DND-41 (cell line): ENCODE measurements at regions not wholly inside any gene's neighbourhood (a gene's known extent, or its start where the extent isn't known, plus 50 kb on each side); places are given as distances from the start of the nearest gene placed in this dataset.

Source experiments
- ATAC-seq: fragments of 200-7000 bp; cut with Tn5 transposase; 3 replicates; pipeline ENCODE4 v1.9.1; 2021; ENCODE audit warnings: low read depth; ENCODE audit not compliant: insufficient read depth
- DNase-seq: peaks from one replicate; pipeline ENCODE4 v3.0.0-alpha.2; 2020
- H2AFZ ChIP-seq: 2 replicates; pipeline ENCODE4 v1.6.0; 2012; ENCODE audit warnings: low read depth, low read length
- H3K27ac ChIP-seq: 2 replicates; pipeline ENCODE4 v1.5.1; 2012; ENCODE audit warnings: low read length, inconsistent platforms
- H3K27me3 ChIP-seq: fragments of 200-600 bp; sonication (generic); 2 replicates; pipeline ENCODE4 v1.6.0; 2012; ENCODE audit warnings: low read length, mild to moderate bottlenecking, inconsistent platforms; ENCODE audit not compliant: insufficient read depth, poor library complexity
- H3K36me3 ChIP-seq: 2 replicates; pipeline ENCODE4 v1.5.1; 2012; ENCODE audit warnings: low read length, inconsistent platforms; ENCODE audit not compliant: insufficient read depth
- H3K4me1 ChIP-seq: 2 replicates; pipeline ENCODE4 v1.5.1; 2012; ENCODE audit warnings: mild to moderate bottlenecking, low read length; ENCODE audit not compliant: insufficient read depth
- H3K4me2 ChIP-seq: 2 replicates; pipeline ENCODE4 v1.6.0; 2012; ENCODE audit warnings: mild to moderate bottlenecking, moderate library complexity, low read length, inconsistent platforms; ENCODE audit not compliant: insufficient read depth
- H3K4me3 ChIP-seq, 2 experiments: fragments of 200-600 bp in 1 of 2; shearing (Covaris generic) in 1 of 2; 2 replicates each; pipeline ENCODE4 v1.5.1; 2012 to 2016; ENCODE audit warnings: inconsistent platforms in 2 of 2, low read length in 2 of 2, mild to moderate bottlenecking in 2 of 2, low read depth in 1 of 2, moderate library complexity in 1 of 2
- H3K79me2 ChIP-seq: 2 replicates; pipeline ENCODE4 v1.6.0; 2012; ENCODE audit warnings: low read length, inconsistent platforms; ENCODE audit not compliant: insufficient read depth
- H3K9ac ChIP-seq: 2 replicates; pipeline ENCODE4 v1.6.0; 2012; ENCODE audit warnings: low read depth, mild to moderate bottlenecking, inconsistent platforms, low read length, moderate library complexity
- H3K9me3 ChIP-seq: 2 replicates; pipeline ENCODE4 v1.5.1; 2012; ENCODE audit warnings: low read length, moderate library complexity, mild to moderate bottlenecking, inconsistent platforms; ENCODE audit not compliant: insufficient read depth, severe bottlenecking
- H4K20me1 ChIP-seq: 2 replicates; pipeline ENCODE4 v1.6.0; 2012; ENCODE audit warnings: low read length; ENCODE audit not compliant: insufficient read depth
- EZH2 ChIP-seq: IDR thresholded peaks from 3 replicates; pipeline ENCODE4 v1.6.1; 2012; ENCODE audit warnings: borderline replicate concordance, low read depth, mild to moderate bottlenecking, moderate library complexity, low read length, inconsistent platforms; ENCODE audit not compliant: severe bottlenecking
- TF ChIP-seq, protein P1 (sequence below): IDR thresholded peaks from 2 replicates; pipeline ENCODE4 v1.5.1; 2012; ENCODE audit warnings: borderline replicate concordance, low read length, moderate library complexity, mild to moderate bottlenecking; ENCODE audit not compliant: poor library complexity, severe bottlenecking; ENCODE audit errors: extremely low read depth

DNA sequence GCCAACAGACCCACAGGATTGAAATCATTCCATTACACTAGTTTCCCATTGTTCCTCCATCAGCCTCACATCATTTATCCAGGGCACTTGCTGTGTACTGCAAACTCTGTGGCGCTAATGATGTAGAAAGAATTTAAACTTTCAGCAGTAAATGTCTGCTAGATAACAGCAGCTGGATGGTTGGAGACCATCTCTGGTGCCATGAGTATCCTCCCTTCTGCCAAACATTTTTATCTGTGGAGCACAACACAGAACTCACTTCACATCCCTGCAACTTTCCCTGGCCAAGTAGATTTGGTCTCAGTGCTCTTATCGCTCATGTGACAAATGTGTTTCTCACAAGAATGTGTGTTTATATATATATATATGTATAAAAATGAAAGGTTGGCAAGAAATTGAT lies 481.9 kb downstream of the FGF9 start:
- ATAC-seq: no peak
- no peak overlapping the region for H3K9ac ChIP-seq
- H3K36me3 ChIP-seq: no peaks in the 10 kb centered on the region
- H3K4me1 ChIP-seq: no peaks in the 10 kb centered on the region
- no peak overlapping the region for H3K4me2 ChIP-seq
- no peak overlapping the region for H3K4me3 ChIP-seq
- no peak overlapping the region for H3K27ac ChIP-seq
- peaks cover 3% of the 10 kb centered on the region for H3K27me3 ChIP-seq
- no peak for DNase-seq
- H4K20me1 ChIP-seq: no peaks in the 10 kb centered on the region; the same call in 1 of the 2 replicates
- H3K79me2 ChIP-seq: no peaks in the 10 kb centered on the region
- TF ChIP-seq EZH2: no peak
- TF ChIP-seq, protein P1, sequence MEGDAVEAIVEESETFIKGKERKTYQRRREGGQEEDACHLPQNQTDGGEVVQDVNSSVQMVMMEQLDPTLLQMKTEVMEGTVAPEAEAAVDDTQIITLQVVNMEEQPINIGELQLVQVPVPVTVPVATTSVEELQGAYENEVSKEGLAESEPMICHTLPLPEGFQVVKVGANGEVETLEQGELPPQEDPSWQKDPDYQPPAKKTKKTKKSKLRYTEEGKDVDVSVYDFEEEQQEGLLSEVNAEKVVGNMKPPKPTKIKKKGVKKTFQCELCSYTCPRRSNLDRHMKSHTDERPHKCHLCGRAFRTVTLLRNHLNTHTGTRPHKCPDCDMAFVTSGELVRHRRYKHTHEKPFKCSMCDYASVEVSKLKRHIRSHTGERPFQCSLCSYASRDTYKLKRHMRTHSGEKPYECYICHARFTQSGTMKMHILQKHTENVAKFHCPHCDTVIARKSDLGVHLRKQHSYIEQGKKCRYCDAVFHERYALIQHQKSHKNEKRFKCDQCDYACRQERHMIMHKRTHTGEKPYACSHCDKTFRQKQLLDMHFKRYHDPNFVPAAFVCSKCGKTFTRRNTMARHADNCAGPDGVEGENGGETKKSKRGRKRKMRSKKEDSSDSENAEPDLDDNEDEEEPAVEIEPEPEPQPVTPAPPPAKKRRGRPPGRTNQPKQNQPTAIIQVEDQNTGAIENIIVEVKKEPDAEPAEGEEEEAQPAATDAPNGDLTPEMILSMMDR: no peak
- no peaks in the 10 kb centered on the region for H3K9me3 ChIP-seq
- H2AFZ ChIP-seq: no peak overlapping the region

DNA sequence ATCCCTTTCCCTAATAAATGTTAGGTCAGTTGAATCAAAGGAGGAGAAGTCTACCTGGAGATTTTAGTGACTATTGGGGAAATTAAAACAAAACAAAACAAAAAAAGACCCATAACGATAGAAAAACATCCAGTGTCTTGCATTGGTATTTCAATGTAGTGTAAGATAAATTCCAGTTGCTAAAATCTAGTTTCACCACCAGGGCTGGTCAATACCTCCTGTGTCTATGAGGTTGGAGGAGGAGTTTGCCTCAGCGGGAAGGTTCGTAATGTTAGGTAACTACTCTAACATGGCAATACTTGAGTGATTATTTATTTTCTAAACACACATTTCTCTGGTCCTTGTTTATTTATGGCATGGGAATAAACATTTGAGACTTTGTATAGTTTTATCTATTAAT lies 483.2 kb downstream of the FGF9 start:
- Histone ChIP-seq H4K20me1 (no peaks in the 10 kb centered on the region), H3K4me1 (no peaks in the 10 kb centered on the region), H3K36me3 (no peaks in the 10 kb centered on the region), H3K79me2 (no peaks in the 10 kb centered on the region), H3K9ac (no peak overlapping the region), H2AFZ (no peak overlapping the region), H3K27me3 (no peaks in the 10 kb centered on the region), H3K27ac (no peak overlapping the region), H3K4me2 (no peak overlapping the region), H3K4me3 (no peak overlapping the region), H3K9me3 (no peaks in the 10 kb centered on the region)
- no peak for ATAC-seq
- DNase-seq: no peak
- TF ChIP-seq EZH2: no peak
- TF ChIP-seq, protein P1: no peak

DNA sequence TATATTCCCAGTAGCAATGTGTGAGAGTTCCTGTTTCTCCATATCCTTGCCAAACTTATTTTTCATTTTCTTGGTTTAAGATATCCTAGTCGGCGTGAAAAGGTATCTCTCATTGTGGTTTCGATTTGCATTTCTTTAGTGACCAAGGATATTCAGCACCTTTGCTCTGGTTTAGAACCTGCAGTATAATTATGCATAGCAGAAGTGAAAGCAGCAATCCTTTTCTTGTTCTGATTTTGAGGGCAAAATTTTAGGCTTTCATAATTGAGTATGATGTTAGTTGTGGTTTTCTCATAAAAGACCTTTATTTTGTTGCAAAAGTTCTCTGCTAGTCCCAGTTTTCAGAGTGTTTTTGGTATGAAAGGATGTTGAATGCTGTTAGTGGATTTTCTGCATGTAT lies 491.0 kb downstream of the FGF9 start:
- no peak for ATAC-seq
- no peaks in the 10 kb centered on the region for H3K36me3 ChIP-seq
- no peak for DNase-seq
- no peak overlapping the region for H3K4me3 ChIP-seq
- peaks cover 12% of the 10 kb centered on the region for H3K27me3 ChIP-seq
- H2AFZ ChIP-seq: no peak overlapping the region
- H4K20me1 ChIP-seq: no peaks in the 10 kb centered on the region
- no peaks in the 10 kb centered on the region for H3K4me1 ChIP-seq
- no peaks in the 10 kb centered on the region for H3K79me2 ChIP-seq
- no peaks in the 10 kb centered on the region for H3K9me3 ChIP-seq
- H3K27ac ChIP-seq: no peak overlapping the region
- H3K9ac ChIP-seq: no peak overlapping the region
- no peak overlapping the region for H3K4me2 ChIP-seq
- TF ChIP-seq, protein P1: no peak
- no peak for TF ChIP-seq EZH2

DNA sequence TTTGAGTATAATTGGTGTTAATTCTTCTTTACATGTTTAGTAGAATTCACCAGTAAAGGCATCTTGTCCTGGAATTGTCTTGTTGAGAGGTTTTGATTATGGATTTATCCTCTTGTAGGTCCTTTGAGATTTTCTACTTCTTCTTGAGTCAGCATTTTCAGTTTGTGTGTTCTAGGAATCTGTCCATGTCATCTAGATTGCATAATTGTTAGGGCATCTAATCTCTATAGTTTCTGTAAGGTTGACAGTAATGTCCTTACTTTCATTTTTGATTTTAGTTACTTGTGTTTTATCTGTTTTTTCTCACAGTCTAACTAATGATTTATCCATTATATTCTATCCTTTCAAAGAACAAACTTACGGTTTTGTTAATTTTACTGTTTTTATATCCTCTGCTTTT lies 492.0 kb downstream of the FGF9 start:
- Histone ChIP-seq H3K79me2 (no peaks in the 10 kb centered on the region), H3K36me3 (no peaks in the 10 kb centered on the region), H3K4me3 (no peak overlapping the region), H3K4me2 (no peak overlapping the region), H3K9me3 (no peaks in the 10 kb centered on the region), H3K27me3 (peaks cover 12% of the 10 kb centered on the region), H3K9ac (no peak overlapping the region), H3K27ac (no peak overlapping the region), H2AFZ (no peak overlapping the region), H3K4me1 (no peaks in the 10 kb centered on the region), H4K20me1 (no peaks in the 10 kb centered on the region)
- TF ChIP-seq, protein P1: no peak
- no peak for TF ChIP-seq EZH2
- ATAC-seq: no peak
- no peak for DNase-seq
